Neuronal stem cell (in vitro differentiated cells): ENCODE measurements at regions not wholly inside any gene's neighbourhood (a gene's known extent, or its start where the extent isn't known, plus 50 kb on each side); places are given as distances from the start of the nearest gene placed in this dataset.

Source experiments
- DNase-seq: peaks from one replicate; pipeline ENCODE4 v3.0.0-alpha.2; 2013; ENCODE audit warnings: low spot score
- H2AFZ ChIP-seq: one replicate; pipeline ENCODE4 v1.6.1; 2013; ENCODE audit warnings: mild to moderate bottlenecking, low read length, inconsistent platforms
- H2AK5ac ChIP-seq: 2 replicates; pipeline ENCODE4 v1.6.1; 2013; ENCODE audit warnings: low read depth, mild to moderate bottlenecking, inconsistent platforms, low read length, moderate library complexity, mixed read lengths
- H2BK120ac ChIP-seq: 2 replicates; pipeline ENCODE4 v1.6.1; 2013; ENCODE audit warnings: low read depth, mild to moderate bottlenecking, inconsistent platforms, low read length, moderate library complexity, mixed read lengths
- H2BK12ac ChIP-seq: one replicate; pipeline ENCODE4 v1.6.1; 2013; ENCODE audit warnings: low read length, inconsistent platforms
- H2BK15ac ChIP-seq: 2 replicates; pipeline ENCODE4 v1.6.1; 2013; ENCODE audit warnings: mild to moderate bottlenecking, low read length, inconsistent platforms, mixed read lengths
- H2BK5ac ChIP-seq: one replicate; pipeline ENCODE4 v1.6.1; 2013; ENCODE audit warnings: inconsistent platforms, mild to moderate bottlenecking, low read length, moderate library complexity
- H3K14ac ChIP-seq: one replicate; pipeline ENCODE4 v1.6.1; 2013; ENCODE audit warnings: low read length, inconsistent platforms
- H3K18ac ChIP-seq: 2 replicates; pipeline ENCODE4 v1.6.1; 2013; ENCODE audit warnings: low read length, inconsistent platforms
- H3K23ac ChIP-seq: 2 replicates; pipeline ENCODE4 v1.6.1; 2013; ENCODE audit warnings: low read depth, mild to moderate bottlenecking, mixed read lengths, low read length, inconsistent platforms; ENCODE audit not compliant: poor library complexity
- H3K27ac ChIP-seq: replicated peaks from 3 replicates; pipeline ENCODE4 v1.5.1; 2013; ENCODE audit warnings: low read length, inconsistent platforms
- H3K27me3 ChIP-seq, 3 experiments: 2 replicates each; pipeline ENCODE4 v1.6.1; 2013; ENCODE audit warnings: low read length in 3 of 3, mild to moderate bottlenecking in 2 of 3, inconsistent platforms in 1 of 3, low read depth in 1 of 3, mixed read lengths in 1 of 3, moderate library complexity in 1 of 3; ENCODE audit not compliant: control insufficient read depth in 3 of 3, insufficient read depth in 3 of 3
- H3K36me3 ChIP-seq, 2 donors: replicated peaks in 1 of 2; 2 replicates each; pipeline ENCODE4 v1.6.1; 2013; ENCODE audit warnings: low read length in 2 of 2; ENCODE audit not compliant: control insufficient read depth in 2 of 2, insufficient read depth in 2 of 2
- H3K4ac ChIP-seq: 2 replicates; pipeline ENCODE4 v1.6.1; 2013; ENCODE audit warnings: inconsistent platforms, mild to moderate bottlenecking, low read length, moderate library complexity
- H3K4me1 ChIP-seq, 2 donors: 1 replicate in 1 of 2; 2 replicates in 1 of 2; pipeline ENCODE4 v1.6.1; 2013; ENCODE audit warnings: low read length in 2 of 2, low read depth in 1 of 2; ENCODE audit not compliant: control insufficient read depth in 2 of 2, insufficient read depth in 1 of 2
- H3K4me2 ChIP-seq: one replicate; pipeline ENCODE4 v1.6.1; 2013; ENCODE audit warnings: mild to moderate bottlenecking, low read length, inconsistent platforms; ENCODE audit not compliant: insufficient read depth, poor library complexity, severe bottlenecking
- H3K4me3 ChIP-seq, 2 donors: 2 replicates each; pipeline ENCODE4 v1.5.1; 2013; ENCODE audit warnings: low read length in 2 of 2, mild to moderate bottlenecking in 2 of 2, inconsistent platforms in 1 of 2, moderate library complexity in 1 of 2
- H3K79me1 ChIP-seq: one replicate; pipeline ENCODE4 v1.6.1; 2013; ENCODE audit warnings: low read depth, mild to moderate bottlenecking, inconsistent platforms, low read length, moderate library complexity
- H3K9ac ChIP-seq: one replicate; pipeline ENCODE4 v1.6.1; 2013; ENCODE audit warnings: mild to moderate bottlenecking, low read depth, low read length, inconsistent platforms; ENCODE audit not compliant: poor library complexity
- H3K9me3 ChIP-seq, 2 donors: replicated peaks in 1 of 2; 2 replicates each; pipeline versions ENCODE3 to v1.6.1; 2013; ENCODE audit warnings: low read length in 2 of 2, mild to moderate bottlenecking in 2 of 2, inconsistent platforms in 1 of 2, low read depth in 1 of 2, mixed read lengths in 1 of 2, moderate library complexity in 1 of 2; ENCODE audit not compliant: control insufficient read depth in 2 of 2, insufficient read depth in 1 of 2
- H4K8ac ChIP-seq: one replicate; pipeline ENCODE4 v1.6.1; 2013; ENCODE audit warnings: low read depth, mild to moderate bottlenecking, inconsistent platforms, low read length, moderate library complexity
- H4K91ac ChIP-seq: one replicate; pipeline ENCODE4 v1.6.1; 2013; ENCODE audit warnings: low read length, low read depth, mild to moderate bottlenecking, inconsistent platforms; ENCODE audit not compliant: poor library complexity
- whole genome bisulfite sequencing, 2 donors: extraction: QIAGEN DNeasy Blood & Tissue Kit; methylation state at CpG; one replicate each; pipeline ENCODE4 v1.1.7; 2013; ENCODE audit warnings: missing lambda C conversion rate in 2 of 2, mixed read lengths in 1 of 2; ENCODE audit not compliant: insufficient read length in 2 of 2, insufficient replicate concordance in 1 of 2; ENCODE audit errors: extremely low coverage in 2 of 2; 5-methylcytosine and 5-hydroxymethylcytosine counted together

- Histone ChIP-seq H2AK5ac (no peak overlapping the region), H3K14ac (no peak overlapping the region), H3K9ac (no peak overlapping the region), H3K4me1 (no peaks in the 10 kb centered on the region), H3K9me3 (no peaks in the 10 kb centered on the region), H4K91ac (no peak overlapping the region), H2BK120ac (no peak overlapping the region), H3K4ac (no peak overlapping the region), H4K8ac (no peak overlapping the region), H2BK15ac (no peak overlapping the region), H3K23ac (no peak overlapping the region), H3K79me1 (no peaks in the 10 kb centered on the region), H2BK5ac (no peak overlapping the region), H3K4me2 (no peak overlapping the region), H2AFZ (no peak overlapping the region), H3K18ac (no peak overlapping the region), H3K36me3 (no peaks in the 10 kb centered on the region), H3K27me3 (no peaks in the 10 kb centered on the region), H3K27ac (no peak overlapping the region), H2BK12ac (no peak overlapping the region), H3K4me3 (no peak overlapping the region)
- no peak for DNase-seq
- WGBS, 2 donors: no CpG with 5 or more reads among the region's 2 CpGs
Observed at GRCh38 chr14:46788994-46789393, 137.4 kb upstream of the RPL10L start.

- H2BK12ac ChIP-seq: no peak overlapping the region
- H2AK5ac ChIP-seq: no peak overlapping the region
- H2BK15ac ChIP-seq: no peak overlapping the region
- H4K8ac ChIP-seq: no peak overlapping the region
- H3K4me1 ChIP-seq: no peaks in the 10 kb centered on the region
- no peaks in the 10 kb centered on the region for H3K27me3 ChIP-seq
- no CpG with 5 or more reads among the region's 1 CpG for WGBS, 2 donors
- DNase-seq: peak; percentile 3
- no peak overlapping the region for H2AFZ ChIP-seq
- H3K27ac ChIP-seq: no peak overlapping the region
- H2BK5ac ChIP-seq: no peak overlapping the region
- H3K14ac ChIP-seq: no peak overlapping the region
- no peak overlapping the region for H3K4me2 ChIP-seq
- H3K36me3 ChIP-seq: peaks cover 0 to 3% of the 10 kb centered on the region in 2 donors
- no peak overlapping the region for H3K4me3 ChIP-seq
- H4K91ac ChIP-seq: no peak overlapping the region
- H3K79me1 ChIP-seq: no peaks in the 10 kb centered on the region
- H3K9ac ChIP-seq: no peak overlapping the region
- no peak overlapping the region for H3K23ac ChIP-seq
- no peak overlapping the region for H2BK120ac ChIP-seq
- no peak overlapping the region for H3K18ac ChIP-seq
- no peak overlapping the region for H3K4ac ChIP-seq
- H3K9me3 ChIP-seq: peaks cover 8 to 10% of the 10 kb centered on the region in 2 donors
Observed at GRCh38 chr14:46782281-46782680, 130.7 kb upstream of the RPL10L start.

GRCh38 chr14:46769292-46769691 is 117.7 kb upstream of the RPL10L start:
- no peak overlapping the region for H4K8ac ChIP-seq
- H3K79me1 ChIP-seq: no peaks in the 10 kb centered on the region
- H2AFZ ChIP-seq: no peak overlapping the region
- no peak overlapping the region for H2BK5ac ChIP-seq
- no CpG with 5 or more reads among the region's 1 CpG for WGBS, 2 donors
- no peak overlapping the region for H3K14ac ChIP-seq
- no peak overlapping the region for H2BK15ac ChIP-seq
- H3K36me3 ChIP-seq: no peaks in the 10 kb centered on the region
- no peak overlapping the region for H2AK5ac ChIP-seq
- no peak overlapping the region for H3K9ac ChIP-seq
- no peak overlapping the region for H3K4me3 ChIP-seq
- H3K27ac ChIP-seq: no peak overlapping the region
- H3K4ac ChIP-seq: no peak overlapping the region
- H3K18ac ChIP-seq: no peak overlapping the region
- no peak for DNase-seq
- H3K27me3 ChIP-seq: no peaks in the 10 kb centered on the region
- no peaks in the 10 kb centered on the region for H3K9me3 ChIP-seq
- H4K91ac ChIP-seq: no peak overlapping the region
- H3K23ac ChIP-seq: no peak overlapping the region
- H2BK120ac ChIP-seq: no peak overlapping the region
- no peaks in the 10 kb centered on the region for H3K4me1 ChIP-seq
- no peak overlapping the region for H2BK12ac ChIP-seq
- H3K4me2 ChIP-seq: no peak overlapping the region

- no peak overlapping the region for H3K4me2 ChIP-seq
- no CpG with 5 or more reads among the region's 5 CpGs for WGBS, 2 donors
Observed at GRCh38 chr14:46747001-46747652, 95.5 kb upstream of the RPL10L start.

More at GRCh38 chr14:46747001-46747652, 95.5 kb upstream of the RPL10L start:
- Histone ChIP-seq H3K4ac (no peak overlapping the region), H2AK5ac (no peak overlapping the region), H3K18ac (no peak overlapping the region), H4K8ac (no peak overlapping the region), H3K9ac (no peak overlapping the region), H4K91ac (no peak overlapping the region), H3K9me3 (no peaks in the 10 kb centered on the region), H3K4me3 (no peak overlapping the region), H2BK120ac (no peak overlapping the region), H3K27me3 (no peaks in the 10 kb centered on the region), H2BK5ac (no peak overlapping the region), H2BK15ac (no peak overlapping the region), H3K36me3 (no peaks in the 10 kb centered on the region), H3K4me1 (no peaks in the 10 kb centered on the region), H3K27ac (no peak overlapping the region), H3K14ac (no peak overlapping the region), H3K79me1 (no peaks in the 10 kb centered on the region), H3K23ac (no peak overlapping the region), H2BK12ac (no peak overlapping the region), H2AFZ (no peak overlapping the region)
- DNase-seq: no peak
